Right renal pelvis (tissue), 4 donors: ENCODE measurements at regions not wholly inside any gene's neighbourhood (a gene's known extent, or its start where the extent isn't known, plus 50 kb on each side); places are given as distances from the start of the nearest gene placed in this dataset.

Source experiments
- DNase-seq, 4 donors: peaks; one replicate each; pipeline ENCODE4 v3.0.0-alpha.2; 2013; ENCODE audit warnings: low read depth in 4 of 4, low spot score in 3 of 4, missing footprints in 1 of 4

- no peak for DNase-seq
Measured at GRCh38 chr13:37412241-37412921, 186.2 kb downstream of the POSTN start.

DNA sequence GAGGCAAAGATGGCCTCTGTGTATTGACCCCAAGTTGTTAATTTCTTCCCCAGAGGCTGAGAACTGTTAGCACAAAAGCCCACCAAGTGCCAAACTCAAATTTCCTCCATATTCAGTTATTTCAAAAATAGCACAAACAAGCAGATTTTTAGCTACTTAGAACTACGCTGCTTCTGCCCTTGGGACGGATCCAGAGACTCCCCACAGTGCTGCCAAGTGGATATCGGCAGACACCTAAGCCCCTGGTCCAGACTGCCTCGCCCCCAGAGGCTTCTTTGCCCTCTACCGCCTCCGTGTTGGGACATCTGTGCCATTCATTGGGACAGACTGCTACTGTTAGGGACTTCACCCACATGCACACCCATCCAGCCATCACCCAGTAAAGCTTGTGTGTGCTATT lies 188.3 kb downstream of the POSTN start:
- DNase-seq, result no peak

DNA sequence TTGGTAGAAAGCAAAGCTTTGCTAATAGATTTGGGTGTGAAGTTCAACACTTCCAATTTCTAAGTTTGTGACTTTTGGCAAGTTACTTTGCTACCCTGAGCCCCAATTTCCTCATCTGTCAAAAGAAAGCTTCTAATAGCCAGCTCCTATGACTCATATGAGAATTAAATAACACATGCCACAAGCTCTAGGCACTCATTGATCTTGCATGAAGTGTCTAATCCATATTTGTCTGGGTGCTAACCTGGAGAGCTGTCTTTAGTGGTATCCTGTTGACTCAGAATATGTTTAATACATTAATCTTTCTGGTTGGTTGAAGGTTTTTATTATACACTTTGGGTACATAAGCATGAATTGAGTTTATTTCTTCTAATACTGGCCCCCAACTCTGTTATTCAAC lies 188.8 kb downstream of the POSTN start:
- DNase-seq, result no peak

- DNase-seq, result no peak
Measured at GRCh38 chr13:37407156-37407555, 191.4 kb downstream of the POSTN start.

- DNase-seq, result no peak
Measured at GRCh38 chr13:37406031-37406430, 192.5 kb downstream of the POSTN start.

GRCh38 chr13:37403776-37404527 lies 194.6 kb downstream of the POSTN start:
- no peak for DNase-seq

DNA sequence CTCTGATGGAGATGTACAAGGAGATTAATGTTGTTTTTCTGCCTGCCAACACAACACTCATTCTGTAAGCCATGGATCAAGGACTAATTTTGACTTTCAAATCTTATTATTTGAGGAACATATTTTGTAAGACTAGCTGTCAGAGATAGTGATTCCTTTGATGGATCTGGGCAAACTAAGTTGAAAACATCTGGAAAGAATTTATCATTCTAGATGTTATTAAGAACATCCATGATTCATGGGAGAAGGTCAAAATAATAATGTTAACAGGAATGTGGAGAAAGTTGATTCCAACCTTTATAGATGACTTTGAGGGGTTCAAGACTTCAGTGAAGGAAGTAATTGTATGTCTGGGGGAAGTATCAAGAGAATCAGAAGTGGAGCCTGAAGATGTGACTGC lies 196.8 kb downstream of the POSTN start:
- DNase-seq, result no peak

- no peak for DNase-seq
Measured at GRCh38 chr13:37397535-37397934, 201.0 kb downstream of the POSTN start.

DNA sequence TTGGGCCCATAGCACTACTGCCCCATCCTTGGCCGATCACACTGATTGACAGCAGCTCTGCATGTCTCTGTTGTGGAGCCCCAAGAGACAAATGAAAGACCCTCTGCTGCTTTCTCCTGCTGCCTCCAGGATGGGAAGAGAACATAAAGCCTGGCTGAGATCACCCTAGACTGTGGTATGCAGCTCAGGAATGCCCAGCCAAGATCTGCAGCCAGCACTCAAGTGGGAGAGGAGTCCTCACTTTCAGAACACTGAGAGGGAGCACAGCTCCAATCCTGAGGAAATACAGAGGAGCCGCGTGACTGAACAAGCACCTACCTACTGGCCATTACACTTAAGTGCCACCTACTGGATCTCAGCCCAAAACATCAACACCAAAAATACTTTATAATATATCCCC lies 203.0 kb downstream of the POSTN start:
- no peak for DNase-seq

DNA sequence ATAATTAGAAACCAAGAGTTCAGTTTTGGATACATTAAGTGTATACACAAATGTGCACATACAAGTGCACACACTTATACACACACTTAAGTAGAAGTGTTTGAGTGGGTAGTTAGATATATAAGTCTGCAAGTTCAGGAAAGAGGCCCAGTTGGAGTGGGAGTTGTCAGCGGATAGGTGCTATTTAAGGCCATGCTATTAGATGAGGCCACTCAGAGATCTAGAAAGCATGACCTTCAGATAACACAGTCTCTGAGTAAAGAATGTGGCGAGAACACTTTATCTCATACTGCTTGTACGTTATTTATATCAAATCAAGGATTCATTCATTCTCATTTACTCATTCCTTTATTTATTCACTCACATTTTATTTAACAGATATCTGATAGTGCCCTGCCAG lies 206.2 kb downstream of the POSTN start:
- no peak for DNase-seq

DNA sequence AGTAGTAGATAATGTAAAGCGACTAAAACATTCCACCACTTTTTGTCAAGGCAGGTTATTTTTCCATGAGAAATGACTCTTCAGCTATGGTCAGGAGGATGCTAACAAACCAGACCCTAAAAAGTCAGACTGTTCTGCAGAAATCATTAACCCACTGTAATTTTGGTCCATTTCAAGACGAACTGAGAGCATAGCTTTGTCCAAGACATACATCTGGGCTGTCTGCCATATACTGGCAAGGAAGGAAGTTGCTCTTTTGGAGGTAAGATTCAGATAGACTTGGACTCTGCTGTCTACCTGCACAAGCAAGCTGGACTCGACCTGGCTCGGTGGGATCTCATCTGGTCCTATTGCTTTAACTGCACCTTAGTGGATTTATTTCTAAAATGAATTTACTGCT lies 207.8 kb downstream of the POSTN start:
- DNase-seq, result no peak

GRCh38 chr13:37385956-37386670 lies 212.5 kb downstream of the POSTN start:
- no peak for DNase-seq

GRCh38 chr13:37385248-37385647 lies 213.3 kb downstream of the POSTN start:
- DNase-seq, result no peak

DNA sequence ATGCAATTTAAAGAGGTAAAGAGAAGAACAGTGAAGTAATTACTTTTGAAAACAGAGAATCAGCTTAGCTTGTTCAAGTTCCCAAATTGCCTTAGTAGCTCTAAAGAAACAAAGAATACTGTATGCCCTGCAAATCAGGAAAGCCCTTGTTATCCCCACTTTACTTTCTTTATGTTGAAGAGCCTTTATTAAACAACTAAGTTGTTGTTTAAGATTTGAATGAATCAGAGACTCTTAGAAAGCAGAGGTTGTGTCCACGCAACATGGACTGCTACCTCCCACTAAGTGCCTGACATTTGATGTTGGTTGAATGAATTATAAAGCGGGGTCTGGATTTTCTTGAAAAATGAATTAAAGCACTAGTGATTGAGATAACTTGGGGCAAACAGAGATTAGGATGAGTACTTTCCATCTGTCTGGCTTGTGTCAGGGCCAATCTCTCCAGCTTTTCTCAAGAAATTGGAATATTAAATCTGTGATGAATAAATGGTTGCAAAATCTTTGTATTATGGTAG lies 214.7 kb downstream of the POSTN start:
- DNase-seq, result no peak

GRCh38 chr13:37383046-37383445 lies 215.5 kb downstream of the POSTN start:
- no peak for DNase-seq

GRCh38 chr13:37382146-37382545 lies 216.4 kb downstream of the POSTN start:
- no peak for DNase-seq

GRCh38 chr13:37381502-37381901 lies 217.1 kb downstream of the POSTN start:
- no peak for DNase-seq

GRCh38 chr13:37379841-37380240 lies 218.7 kb downstream of the POSTN start:
- no peak for DNase-seq

DNA sequence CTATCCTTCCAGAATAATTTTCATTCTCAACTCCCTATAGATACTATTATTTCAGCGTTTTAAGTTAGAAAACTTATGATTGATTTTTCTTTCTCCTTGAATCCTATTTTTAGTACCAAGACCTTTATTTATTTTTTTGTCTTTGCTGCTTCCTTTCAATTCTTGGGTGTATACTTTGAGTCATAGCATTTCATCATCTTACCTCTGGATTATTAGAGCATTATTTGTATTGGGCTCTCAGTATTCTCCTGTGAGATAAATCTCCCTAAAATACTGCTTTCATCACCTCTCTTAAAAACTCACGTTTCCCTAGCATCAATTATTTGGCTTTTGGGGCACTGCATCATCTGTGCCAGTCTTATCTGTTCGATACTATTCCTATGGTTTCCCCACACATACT lies 222.8 kb downstream of the POSTN start:
- no peak for DNase-seq

- no peak for DNase-seq
Measured at GRCh38 chr13:37375071-37375470, 223.5 kb downstream of the POSTN start.

GRCh38 chr13:37369616-37370015 lies 229.0 kb downstream of the POSTN start:
- DNase-seq, result no peak

DNA sequence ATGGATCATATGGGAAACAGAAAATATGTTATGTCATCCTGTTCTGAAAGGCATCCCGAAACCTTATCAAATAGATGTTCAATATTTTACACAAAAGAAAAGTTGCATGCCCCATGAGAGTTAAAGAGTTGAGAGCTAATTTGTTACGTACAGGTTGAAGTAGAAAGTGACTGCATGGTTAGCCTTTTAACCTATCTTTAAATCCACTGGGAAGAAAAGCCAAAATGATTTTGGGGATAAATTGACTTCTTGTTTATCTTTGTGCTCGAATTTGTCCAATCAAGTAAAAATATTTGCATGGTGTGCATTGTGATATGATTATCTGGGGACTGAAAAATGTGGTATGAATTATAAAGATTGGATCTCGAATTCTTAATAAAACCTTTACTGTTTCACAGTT lies 230.1 kb downstream of the POSTN start:
- DNase-seq, result no peak
